ENCODE measurements at regions not wholly inside any gene's neighbourhood (a gene's known extent, or its start where the extent isn't known, plus 50 kb on each side); places are given as distances from the start of the nearest gene placed in this dataset.

DNA sequence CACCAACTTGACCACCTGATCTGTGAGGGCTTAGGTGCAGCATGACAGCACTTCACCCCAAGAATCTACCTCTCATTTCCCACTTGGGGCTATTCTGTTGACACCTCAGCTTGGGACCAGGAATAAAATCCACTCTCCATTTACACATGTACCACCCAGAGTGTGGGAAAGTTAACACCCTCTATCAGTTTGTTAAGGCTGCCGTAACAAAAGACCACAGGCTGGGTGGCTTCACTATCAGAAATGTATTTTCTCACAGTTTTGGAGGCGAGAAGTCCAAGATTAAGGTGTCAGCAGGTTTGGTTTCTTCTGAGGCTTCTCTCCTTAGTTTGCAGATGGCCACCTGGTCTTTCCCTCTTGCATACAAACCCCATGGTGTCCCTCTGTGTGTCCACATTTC lies 277.7 kb upstream of the ERBB4 start:
- intact Hi-C loops (cut with micrococcal nuclease; ENCODE audit: unreplicated experiment), result no loop called here
- Histone ChIP-seq H3K27ac (ENCODE audit: low read depth, low read length, poor library complexity, severe bottlenecking) (no peak overlapping the region), H3K27me3 (replicated peaks; ENCODE audit: insufficient read depth, low read depth, low read length, poor library complexity) (no peaks in the 10 kb centered on the region), H3K4me1 (ENCODE audit: insufficient read depth, low read length, poor library complexity, severe bottlenecking) (no peaks in the 10 kb centered on the region), H3K36me3 (ENCODE audit: insufficient read depth, low read length, poor library complexity, severe bottlenecking) (no peaks in the 10 kb centered on the region), H3K4me3 (ENCODE audit: low read depth, low read length, poor library complexity, severe bottlenecking) (no peak overlapping the region), H3K9me3 (ENCODE audit: low read depth, low read length, poor library complexity, severe bottlenecking) (no peaks in the 10 kb centered on the region)
- TF ChIP-seq EZH2 (IDR thresholded peaks at IDR 0.05; ENCODE audit: borderline replicate concordance, low read depth, low read length, poor library complexity, severe bottlenecking), result no peak
- TF ChIP-seq, protein P1, sequence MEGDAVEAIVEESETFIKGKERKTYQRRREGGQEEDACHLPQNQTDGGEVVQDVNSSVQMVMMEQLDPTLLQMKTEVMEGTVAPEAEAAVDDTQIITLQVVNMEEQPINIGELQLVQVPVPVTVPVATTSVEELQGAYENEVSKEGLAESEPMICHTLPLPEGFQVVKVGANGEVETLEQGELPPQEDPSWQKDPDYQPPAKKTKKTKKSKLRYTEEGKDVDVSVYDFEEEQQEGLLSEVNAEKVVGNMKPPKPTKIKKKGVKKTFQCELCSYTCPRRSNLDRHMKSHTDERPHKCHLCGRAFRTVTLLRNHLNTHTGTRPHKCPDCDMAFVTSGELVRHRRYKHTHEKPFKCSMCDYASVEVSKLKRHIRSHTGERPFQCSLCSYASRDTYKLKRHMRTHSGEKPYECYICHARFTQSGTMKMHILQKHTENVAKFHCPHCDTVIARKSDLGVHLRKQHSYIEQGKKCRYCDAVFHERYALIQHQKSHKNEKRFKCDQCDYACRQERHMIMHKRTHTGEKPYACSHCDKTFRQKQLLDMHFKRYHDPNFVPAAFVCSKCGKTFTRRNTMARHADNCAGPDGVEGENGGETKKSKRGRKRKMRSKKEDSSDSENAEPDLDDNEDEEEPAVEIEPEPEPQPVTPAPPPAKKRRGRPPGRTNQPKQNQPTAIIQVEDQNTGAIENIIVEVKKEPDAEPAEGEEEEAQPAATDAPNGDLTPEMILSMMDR (conservative IDR thresholded peaks at IDR 0.05; ENCODE audit: low read depth, low read length), result no peak
- no TSS peak for BruUV-seq (replicated peaks)
- no peak for DNase-seq (ENCODE audit: low spot score)
- ChIA-PET POLR2A (ENCODE audit: low non-redundant PET) (no interaction called here), CTCF (no interaction called here)

DNA sequence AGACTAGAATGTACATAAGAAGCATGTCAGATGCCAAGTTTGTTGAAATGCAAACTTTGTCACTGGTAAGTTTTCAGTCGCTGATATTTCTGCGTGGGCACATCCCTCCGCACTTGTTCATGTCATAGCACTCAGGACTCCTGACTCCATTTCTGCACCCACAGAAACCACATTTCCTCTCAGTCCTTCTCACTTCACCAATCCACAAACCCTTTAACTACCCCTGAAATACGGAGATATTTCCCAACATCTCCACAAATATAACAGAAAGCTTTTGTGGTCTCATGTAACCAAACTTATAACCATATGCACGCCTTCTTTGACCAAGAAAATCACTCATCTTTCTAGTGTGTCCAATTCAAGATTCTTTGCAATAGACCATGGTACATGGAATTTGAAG lies 276.9 kb upstream of the ERBB4 start:
- Histone ChIP-seq H3K9me3 (ENCODE audit: low read depth, low read length, poor library complexity, severe bottlenecking) (no peaks in the 10 kb centered on the region), H3K27ac (ENCODE audit: low read depth, low read length, poor library complexity, severe bottlenecking) (no peak overlapping the region), H3K4me1 (ENCODE audit: insufficient read depth, low read length, poor library complexity, severe bottlenecking) (no peaks in the 10 kb centered on the region), H3K4me3 (ENCODE audit: low read depth, low read length, poor library complexity, severe bottlenecking) (no peak overlapping the region), H3K36me3 (ENCODE audit: insufficient read depth, low read length, poor library complexity, severe bottlenecking) (no peaks in the 10 kb centered on the region), H3K27me3 (replicated peaks; ENCODE audit: insufficient read depth, low read depth, low read length, poor library complexity) (no peaks in the 10 kb centered on the region)
- BruUV-seq (replicated peaks), result no TSS peak
- intact Hi-C loops (cut with micrococcal nuclease; ENCODE audit: unreplicated experiment), result no loop called here
- DNase-seq (ENCODE audit: low spot score), result no peak
- POLR2A ChIA-PET (ENCODE audit: low non-redundant PET), result no interaction called here
- CTCF ChIA-PET, result no interaction called here
- TF ChIP-seq, protein P1 (conservative IDR thresholded peaks at IDR 0.05; ENCODE audit: low read depth, low read length), result no peak
- no peak for TF ChIP-seq EZH2 (IDR thresholded peaks at IDR 0.05; ENCODE audit: borderline replicate concordance, low read depth, low read length, poor library complexity, severe bottlenecking)

DNA sequence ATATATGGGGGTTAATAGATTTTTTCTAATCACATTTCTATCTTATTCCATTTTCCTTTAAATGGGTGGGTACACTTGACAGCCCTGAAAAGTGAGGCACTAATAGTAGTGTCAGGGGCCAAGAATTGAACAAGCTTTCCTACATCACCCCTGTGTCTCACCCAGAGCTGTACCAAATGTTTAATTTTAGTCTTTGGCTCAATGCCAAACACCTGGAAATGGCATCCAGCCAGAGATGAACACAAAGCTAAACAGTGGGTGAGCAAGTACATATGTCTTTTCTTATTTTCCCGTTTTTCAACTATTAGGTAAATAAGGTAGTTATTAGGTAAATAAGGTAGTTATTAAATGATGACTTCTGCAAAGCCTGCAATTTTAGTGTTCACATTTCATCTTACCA lies 276.3 kb upstream of the ERBB4 start:
- Histone ChIP-seq H3K27ac (ENCODE audit: low read depth, low read length, poor library complexity, severe bottlenecking) (no peak overlapping the region), H3K27me3 (replicated peaks; ENCODE audit: insufficient read depth, low read depth, low read length, poor library complexity) (no peaks in the 10 kb centered on the region), H3K36me3 (ENCODE audit: insufficient read depth, low read length, poor library complexity, severe bottlenecking) (no peaks in the 10 kb centered on the region), H3K9me3 (ENCODE audit: low read depth, low read length, poor library complexity, severe bottlenecking) (no peaks in the 10 kb centered on the region), H3K4me1 (ENCODE audit: insufficient read depth, low read length, poor library complexity, severe bottlenecking) (no peaks in the 10 kb centered on the region), H3K4me3 (ENCODE audit: low read depth, low read length, poor library complexity, severe bottlenecking) (no peak overlapping the region)
- DNase-seq (ENCODE audit: low spot score), result no peak
- no TSS peak for BruUV-seq (replicated peaks)
- intact Hi-C loops (cut with micrococcal nuclease; ENCODE audit: unreplicated experiment), result no loop called here
- POLR2A ChIA-PET (ENCODE audit: low non-redundant PET), result no interaction called here
- CTCF ChIA-PET, result no interaction called here
- TF ChIP-seq EZH2 (IDR thresholded peaks at IDR 0.05; ENCODE audit: borderline replicate concordance, low read depth, low read length, poor library complexity, severe bottlenecking), result no peak
- TF ChIP-seq, protein P1 (conservative IDR thresholded peaks at IDR 0.05; ENCODE audit: low read depth, low read length), result no peak

Data from A673 (cell line).